ENCODE measurements at regions not wholly inside any gene's neighbourhood (a gene's known extent, or its start where the extent isn't known, plus 50 kb on each side); places are given as distances from the start of the nearest gene placed in this dataset.

DNA sequence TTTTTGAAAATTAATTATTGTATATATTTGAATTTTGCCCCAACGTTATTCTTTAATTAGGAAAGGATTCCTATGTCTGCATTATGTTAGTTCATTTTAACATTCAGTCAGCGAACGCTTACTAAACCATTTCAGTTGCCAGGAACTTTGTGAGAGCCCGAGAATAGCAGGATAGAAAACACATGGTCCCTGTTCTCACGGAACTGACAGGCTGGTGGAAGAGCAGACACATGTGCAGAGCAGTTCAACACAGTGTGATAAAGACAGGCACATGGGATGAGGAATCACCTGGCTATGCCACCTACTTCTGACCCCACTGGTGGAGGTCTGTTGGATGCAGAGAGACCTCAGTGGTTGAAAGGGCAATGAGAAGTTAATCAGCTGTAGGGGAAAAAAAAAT lies 367.2 kb downstream of the EPM2A start:
- no peak for DNase-seq

DNA sequence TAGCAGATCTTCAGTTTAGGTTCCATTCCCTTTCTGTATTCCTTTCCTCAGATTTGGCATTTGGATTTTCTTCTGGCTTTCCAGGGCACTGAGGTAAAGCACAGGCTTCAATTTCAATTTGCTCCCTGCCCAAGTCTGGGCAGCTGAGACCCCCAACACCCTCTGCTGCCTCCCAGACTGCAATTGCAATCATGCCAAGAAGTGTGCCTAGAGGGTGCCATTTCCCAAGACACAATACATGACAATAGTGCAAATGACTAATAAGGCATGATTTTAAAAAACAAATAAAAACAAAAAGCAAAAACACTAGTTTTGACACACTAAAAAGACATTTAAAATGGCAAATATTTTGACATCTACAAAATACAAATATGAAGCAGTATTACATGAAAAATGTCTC lies 364.8 kb downstream of the EPM2A start:
- DNase-seq, result no peak

DNA sequence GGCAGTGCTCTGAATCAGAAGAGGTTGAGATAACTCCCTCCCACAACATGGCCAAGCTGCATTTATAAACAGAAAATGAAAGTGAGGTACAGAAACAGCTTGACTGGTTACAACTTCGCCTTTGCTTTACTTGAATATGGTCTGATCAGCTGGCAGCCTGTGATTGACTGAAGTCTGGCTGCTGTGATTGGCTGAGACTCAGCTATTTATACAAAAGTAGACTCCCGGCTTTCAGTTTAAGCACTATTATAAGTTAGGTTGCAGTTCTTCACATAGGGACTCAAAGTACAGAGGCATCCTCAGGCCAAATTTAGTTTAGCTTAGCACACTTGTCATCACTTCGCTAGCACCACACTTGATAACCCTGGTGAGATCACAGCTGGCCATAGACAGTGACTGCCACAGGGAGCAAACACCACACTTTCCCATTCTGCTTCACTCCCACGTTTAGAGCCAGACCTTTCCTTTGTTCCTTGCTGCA lies 362.6 kb downstream of the EPM2A start:
- DNase-seq, result no peak

- no peak for DNase-seq
These were observed 361.5 kb downstream of the EPM2A start for GRCh38 chr6:145373826-145374225.

- DNase-seq, result no peak
These were observed 360.8 kb downstream of the EPM2A start for GRCh38 chr6:145374570-145374969.

DNA sequence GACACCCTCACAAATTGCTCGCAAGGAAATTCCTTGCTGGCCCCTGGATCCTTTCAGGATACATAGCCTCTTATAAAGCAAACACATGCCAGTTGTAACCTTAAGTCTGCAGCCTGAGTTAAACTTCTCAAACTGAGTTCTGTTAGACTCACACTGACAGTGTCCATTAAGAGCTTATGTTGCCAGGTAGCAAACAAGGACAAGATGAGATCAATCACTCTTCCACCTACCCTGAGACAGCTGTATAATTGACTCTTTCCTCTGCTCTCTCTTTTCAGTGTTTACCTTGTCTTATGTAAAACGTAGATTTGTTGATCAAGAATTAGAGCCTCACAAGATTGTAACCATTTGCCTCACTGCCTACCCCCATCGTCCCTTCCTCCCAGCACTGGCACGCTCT lies 359.8 kb downstream of the EPM2A start:
- DNase-seq, result no peak

DNA sequence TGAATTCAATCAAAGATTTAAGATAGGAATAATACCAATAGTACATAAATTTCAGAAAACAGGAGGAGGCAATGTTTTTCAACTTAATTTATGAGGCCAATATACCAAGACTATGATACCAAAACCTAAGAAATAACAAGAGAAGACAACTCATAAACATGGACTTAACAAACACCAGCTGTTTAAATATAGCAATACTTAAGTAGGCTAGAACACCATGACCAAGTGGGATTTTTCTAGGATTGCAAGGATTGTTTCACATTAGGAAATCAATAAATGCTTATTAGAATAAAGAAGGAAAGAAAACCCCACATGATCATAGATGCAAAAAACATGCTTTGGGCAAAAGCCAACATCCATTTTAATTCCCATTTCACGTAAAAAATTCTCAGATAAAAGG lies 355.1 kb downstream of the EPM2A start:
- no peak for DNase-seq

- DNase-seq, result no peak
These were observed 353.4 kb downstream of the EPM2A start for GRCh38 chr6:145381941-145382340.

GRCh38 chr6:145383428-145383827 lies 351.9 kb downstream of the EPM2A start:
- DNase-seq, result no peak

DNA sequence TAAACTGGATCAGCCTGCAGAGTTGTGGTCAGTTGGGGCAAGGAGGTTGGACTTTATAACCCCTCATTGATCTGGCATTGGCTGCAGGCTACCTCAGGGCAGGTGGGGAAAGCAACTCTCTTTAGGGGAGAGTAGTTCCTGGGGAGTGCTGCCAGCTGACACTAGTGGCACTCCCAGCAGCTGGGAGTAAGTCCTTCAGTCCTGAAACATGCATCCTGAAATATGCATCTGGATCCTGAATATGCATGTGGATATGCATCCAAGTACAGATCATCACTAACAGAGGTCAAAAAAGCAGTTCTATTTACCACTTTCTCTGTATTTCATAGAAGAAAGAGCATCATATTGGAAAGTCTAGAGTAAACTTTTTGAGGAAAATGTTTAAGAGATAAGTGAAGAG lies 350.8 kb downstream of the EPM2A start:
- DNase-seq, result no peak

GRCh38 chr6:145396499-145396898 lies 338.8 kb downstream of the EPM2A start:
- DNase-seq, result no peak

DNA sequence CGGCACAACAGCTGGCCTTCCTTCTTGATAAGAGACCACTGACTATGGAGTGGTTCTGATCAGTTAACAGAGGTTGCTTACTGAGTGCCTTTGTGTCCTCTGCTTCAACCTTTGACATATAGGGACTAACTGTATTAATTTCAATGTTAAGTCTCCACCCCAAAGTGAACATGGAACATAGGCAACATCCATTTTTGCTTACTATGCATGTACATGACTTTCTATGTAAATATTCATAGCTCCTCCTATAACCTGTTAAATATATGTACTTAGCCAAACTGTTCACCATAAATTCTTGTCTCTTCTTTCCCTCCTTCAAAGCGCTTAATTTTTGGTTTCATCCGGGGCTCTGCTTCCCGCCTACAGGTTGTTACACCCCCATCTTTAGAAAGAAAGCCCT lies 334.8 kb downstream of the EPM2A start:
- no peak for DNase-seq

DNA sequence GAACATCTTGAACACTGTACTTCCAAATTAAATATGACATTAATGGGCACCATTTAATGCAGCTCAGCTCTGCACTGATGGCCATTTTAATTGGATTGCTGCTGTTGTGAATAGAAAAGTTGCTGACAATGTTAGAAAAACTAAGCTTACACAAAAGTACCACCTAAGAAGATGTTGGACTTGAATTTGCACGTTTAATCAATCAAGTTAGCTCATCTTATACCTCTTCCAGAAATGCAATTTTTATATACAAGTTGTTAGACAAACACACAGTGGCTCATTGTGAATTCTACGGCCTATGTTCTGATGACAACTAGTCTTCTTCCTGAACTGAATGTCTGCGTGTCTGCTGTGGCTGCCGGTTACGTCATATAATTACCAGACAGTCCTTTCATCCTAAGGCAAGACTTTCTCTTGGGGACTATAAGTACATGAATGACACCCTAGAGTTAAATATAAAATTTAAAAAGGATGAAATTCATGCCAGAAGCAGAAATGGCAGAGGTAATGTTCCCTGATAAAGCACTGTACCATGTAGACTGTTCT lies 330.2 kb downstream of the EPM2A start:
- DNase-seq, result no peak

- DNase-seq, result no peak
These were observed 328.5 kb downstream of the EPM2A start for GRCh38 chr6:145406783-145407182.

DNA sequence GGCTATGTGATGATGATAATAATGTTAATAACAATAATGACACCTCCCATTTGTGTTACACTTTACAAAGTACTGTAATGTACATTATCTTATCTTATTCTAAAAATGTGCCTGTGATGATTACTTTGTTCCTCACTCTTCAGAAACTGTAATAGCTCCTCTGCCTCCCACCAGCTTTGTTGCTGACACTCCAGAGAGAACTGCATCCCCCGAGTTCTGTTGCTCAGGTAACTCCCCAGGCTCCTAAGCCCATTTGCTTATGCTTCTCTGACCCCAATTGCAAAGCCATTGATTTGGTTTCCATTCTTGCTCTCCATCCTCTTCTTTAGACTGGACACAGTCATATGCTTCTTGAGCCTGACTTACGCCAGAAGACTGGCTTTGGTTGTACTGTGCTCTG lies 319.7 kb downstream of the EPM2A start:
- DNase-seq, result no peak

- DNase-seq, result no peak
These were observed 314.7 kb downstream of the EPM2A start for GRCh38 chr6:145420599-145420998.

- no peak for DNase-seq
These were observed 311.4 kb downstream of the EPM2A start for GRCh38 chr6:145423936-145424335.

DNA sequence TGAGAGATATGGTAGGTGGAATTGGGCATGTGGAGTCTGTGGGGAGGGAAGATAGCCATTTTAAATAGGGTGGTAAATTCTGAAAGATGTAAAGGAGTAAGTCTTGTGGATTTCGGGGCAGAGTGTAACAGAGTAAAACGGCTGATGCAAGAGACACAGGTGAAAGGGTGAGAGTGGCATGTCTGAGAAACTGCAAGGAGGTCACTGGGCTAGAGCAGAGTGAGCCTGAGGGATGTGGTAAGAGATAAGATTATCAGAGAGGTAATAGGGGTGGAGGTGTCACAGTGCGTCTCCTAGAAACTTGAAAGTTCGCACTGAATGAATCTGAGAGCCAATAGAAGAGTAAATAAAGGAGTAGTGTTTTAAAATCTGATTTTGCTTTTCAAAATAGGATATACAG lies 308.1 kb downstream of the EPM2A start:
- no peak for DNase-seq

GRCh38 chr6:145428706-145429105 lies 306.6 kb downstream of the EPM2A start:
- no peak for DNase-seq

GRCh38 chr6:145442110-145442509 lies 293.2 kb downstream of the EPM2A start:
- DNase-seq, result no peak

DNA sequence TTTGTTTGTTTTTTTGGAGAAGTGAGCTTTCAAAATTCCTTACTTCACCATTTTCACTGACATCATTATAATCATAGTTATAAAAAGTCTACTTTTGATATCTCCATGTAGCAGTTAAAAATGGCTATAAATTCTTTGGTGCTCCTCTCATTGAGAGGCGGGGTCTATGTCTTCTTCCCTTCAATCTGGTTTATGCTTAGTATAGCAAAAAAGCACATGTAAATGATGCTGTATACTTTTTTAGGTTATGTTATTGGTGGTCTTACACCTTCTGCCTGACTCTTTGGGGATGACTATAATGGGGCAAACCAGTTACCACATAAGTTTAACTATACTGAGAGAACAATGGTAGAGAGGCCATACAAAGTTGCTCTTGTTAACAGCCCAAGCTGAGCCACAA lies 289.6 kb downstream of the EPM2A start:
- DNase-seq, result no peak

DNA sequence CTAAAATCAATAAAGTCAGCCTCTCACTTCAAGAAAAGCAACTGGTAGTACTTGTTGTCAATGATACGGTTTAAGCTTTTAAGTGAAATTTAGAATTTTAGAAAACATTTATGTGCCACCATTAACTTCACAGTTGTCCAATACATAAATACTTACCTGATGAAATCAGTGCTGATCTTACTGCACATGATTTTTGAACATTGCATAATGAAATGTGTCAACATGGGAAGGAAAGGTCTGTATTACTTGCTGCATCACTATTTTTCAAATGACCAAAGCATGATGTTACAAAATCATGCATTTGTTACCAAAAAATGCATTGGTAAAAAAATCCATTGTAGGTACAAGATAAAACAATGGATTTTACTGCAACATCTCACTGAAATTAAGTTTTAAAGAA lies 284.3 kb downstream of the EPM2A start:
- no peak for DNase-seq

DNA sequence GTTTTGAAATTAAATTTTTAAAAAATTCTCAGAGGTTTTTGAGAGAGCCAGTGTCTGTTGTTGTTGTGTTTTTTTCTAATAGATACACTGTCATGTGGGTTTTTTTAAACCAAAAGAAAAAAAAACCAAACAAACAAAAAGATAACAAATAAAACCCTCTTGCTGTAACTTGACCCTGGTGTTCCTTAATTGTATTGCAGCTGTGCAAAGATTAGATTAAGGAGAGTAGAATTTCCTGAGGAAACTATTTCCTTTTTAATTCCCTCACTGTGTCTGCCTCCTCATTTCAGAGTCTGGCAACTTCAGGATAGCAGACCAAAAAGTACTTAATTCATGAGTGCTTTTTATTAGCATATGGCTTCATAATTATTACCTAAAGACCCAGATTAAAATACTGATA lies 281.9 kb downstream of the EPM2A start:
- DNase-seq, result peak; percentile 8

- no peak for DNase-seq
These were observed 281.3 kb downstream of the EPM2A start for GRCh38 chr6:145454006-145454405.

DNA sequence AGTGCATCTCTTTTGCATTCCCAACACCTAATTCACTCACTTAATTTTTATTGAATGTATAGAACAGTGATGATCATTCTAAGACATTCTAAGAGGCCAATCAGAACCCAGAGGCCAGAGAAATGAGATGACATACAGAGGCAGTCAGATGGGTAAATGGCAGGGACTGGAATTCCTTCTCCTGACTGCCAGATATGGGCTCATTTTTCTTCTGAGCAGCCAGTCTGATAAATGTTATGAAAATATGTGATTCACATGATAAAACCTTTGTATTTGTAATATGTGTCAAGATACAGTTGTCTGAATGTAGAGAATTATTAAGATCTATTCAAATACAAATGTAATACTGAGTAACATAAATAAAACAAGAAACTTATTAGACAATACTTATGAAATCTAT lies 277.8 kb downstream of the EPM2A start:
- no peak for DNase-seq

- no peak for DNase-seq
These were observed 266.8 kb downstream of the EPM2A start for GRCh38 chr6:145468534-145468933.
